Esophagus (tissue), 2 donors: ENCODE measurements at regions not wholly inside any gene's neighbourhood (a gene's known extent, or its start where the extent isn't known, plus 50 kb on each side); places are given as distances from the start of the nearest gene placed in this dataset.
"Not testable (repeated sequence)": the region's sequence is repeated elsewhere in the genome, so short reads cannot be mapped to it uniquely, and the experiment has no call there.

Source experiments
- H3K27ac ChIP-seq, 2 donors: one replicate each; pipeline ENCODE4 v1.5.1; 2013; ENCODE audit warnings: low read depth in 2 of 2, mild to moderate bottlenecking in 2 of 2, inconsistent platforms in 1 of 2, low read length in 1 of 2, moderate library complexity in 1 of 2
- H3K27me3 ChIP-seq, 2 donors: one replicate each; pipeline ENCODE4 v1.6.1; 2013; ENCODE audit warnings: low read length in 2 of 2, control low read depth in 1 of 2, mild to moderate bottlenecking in 1 of 2; ENCODE audit not compliant: insufficient read depth in 2 of 2, control insufficient read depth in 1 of 2
- H3K36me3 ChIP-seq, 2 donors: one replicate each; pipeline ENCODE4 v1.6.1; 2013; ENCODE audit warnings: low read length in 1 of 2; ENCODE audit not compliant: control insufficient read depth in 2 of 2, insufficient read depth in 2 of 2
- H3K4me1 ChIP-seq, 2 donors: one replicate each; pipeline ENCODE4 v1.6.1; 2013; ENCODE audit warnings: low read length in 1 of 2; ENCODE audit not compliant: control insufficient read depth in 2 of 2, insufficient read depth in 2 of 2
- H3K4me3 ChIP-seq, 2 donors: one replicate each; pipeline ENCODE4 v1.5.1; 2013; ENCODE audit warnings: low read length in 2 of 2, mild to moderate bottlenecking in 2 of 2, low read depth in 1 of 2, moderate library complexity in 1 of 2
- H3K9me3 ChIP-seq, 2 donors: one replicate each; pipeline ENCODE4 v1.6.1; 2013; ENCODE audit warnings: mild to moderate bottlenecking in 2 of 2, low read depth in 1 of 2, low read length in 1 of 2, moderate library complexity in 1 of 2; ENCODE audit not compliant: control insufficient read depth in 2 of 2, insufficient read depth in 1 of 2
- WGBS, 2 donors: extraction: QIAGEN DNeasy Blood & Tissue Kit; methylation state at CpG; one replicate each; pipeline ENCODE4 v1.1.7; 2013; 5-methylcytosine and 5-hydroxymethylcytosine counted together
- donor health status: healthy with polysubstance abuse.
- donor health status: Bipolar disorder and iron deficiency.

- WGBS, 2 donors: 55 to 57% methylated on average over 2 of the region's 2 CpGs
- no peaks in the 10 kb centered on the region for H3K27me3 ChIP-seq
- H3K4me3 ChIP-seq: no peak overlapping the region
- no peaks in the 10 kb centered on the region for H3K36me3 ChIP-seq
- H3K4me1 ChIP-seq: no peaks in the 10 kb centered on the region
- no peaks in the 10 kb centered on the region for H3K9me3 ChIP-seq
- no peak overlapping the region for H3K27ac ChIP-seq
Observed at GRCh38 chr4:132691668-132692067, 457.4 kb upstream of the PCDH10 start.

- Histone ChIP-seq H3K9me3 (no peaks in the 10 kb centered on the region), H3K27me3 (no peaks in the 10 kb centered on the region), H3K36me3 (no peaks in the 10 kb centered on the region), H3K4me1 (no peaks in the 10 kb centered on the region), H3K4me3 (no peak overlapping the region), H3K27ac (no peak overlapping the region)
Observed at GRCh38 chr4:132694775-132695174, 454.3 kb upstream of the PCDH10 start.

GRCh38 chr4:132697505-132697904 is 451.6 kb upstream of the PCDH10 start:
- not testable (repeated sequence) for H3K4me3 ChIP-seq, H3K27me3 ChIP-seq, H3K9me3 ChIP-seq, H3K36me3 ChIP-seq, H3K27ac ChIP-seq, H3K4me1 ChIP-seq
- 72 to 79% methylated on average over 4 of the region's 4 CpGs for WGBS, 2 donors

- Histone ChIP-seq H3K36me3 (no peaks in the 10 kb centered on the region), H3K4me1 (no peaks in the 10 kb centered on the region), H3K27me3 (no peaks in the 10 kb centered on the region), H3K9me3 (no peaks in the 10 kb centered on the region), H3K27ac (no peak overlapping the region), H3K4me3 (no peak overlapping the region)
- 41 to 51% methylated on average over 2 of the region's 2 CpGs for WGBS, 2 donors
Observed at GRCh38 chr4:132707955-132708354, 441.1 kb upstream of the PCDH10 start.

GRCh38 chr4:132709056-132709455 is 440.0 kb upstream of the PCDH10 start:
- no peak overlapping the region for H3K4me3 ChIP-seq
- H3K36me3 ChIP-seq: no peaks in the 10 kb centered on the region
- no peaks in the 10 kb centered on the region for H3K9me3 ChIP-seq
- H3K4me1 ChIP-seq: no peaks in the 10 kb centered on the region
- WGBS, 2 donors: 25 to 30% methylated on average over 1 of the region's 1 CpG
- H3K27ac ChIP-seq: no peak overlapping the region
- no peaks in the 10 kb centered on the region for H3K27me3 ChIP-seq

- Histone ChIP-seq H3K36me3 (no peaks in the 10 kb centered on the region), H3K27ac (no peak overlapping the region), H3K27me3 (no peaks in the 10 kb centered on the region), H3K9me3 (no peaks in the 10 kb centered on the region), H3K4me1 (no peaks in the 10 kb centered on the region), H3K4me3 (no peak overlapping the region)
- 77 to 79% methylated on average over 2 of the region's 2 CpGs for WGBS, 2 donors
Observed at GRCh38 chr4:132710971-132711370, 438.1 kb upstream of the PCDH10 start.

- 83 to 84% methylated on average over 3 of the region's 3 CpGs for WGBS, 2 donors
- Histone ChIP-seq H3K4me1 (no peaks in the 10 kb centered on the region), H3K4me3 (no peak overlapping the region), H3K36me3 (no peaks in the 10 kb centered on the region), H3K27ac (no peak overlapping the region), H3K27me3 (no peaks in the 10 kb centered on the region), H3K9me3 (peaks cover 0 to 2% of the 10 kb centered on the region in 2 donors)
Observed at GRCh38 chr4:132737344-132737743, 411.8 kb upstream of the PCDH10 start.

- Histone ChIP-seq H3K4me3 (no peak overlapping the region), H3K27ac (no peak overlapping the region), H3K4me1 (no peaks in the 10 kb centered on the region), H3K36me3 (no peaks in the 10 kb centered on the region), H3K9me3 (peaks cover 0 to 3% of the 10 kb centered on the region in 2 donors), H3K27me3 (no peaks in the 10 kb centered on the region)
Observed at GRCh38 chr4:132759199-132759780, 389.8 kb upstream of the PCDH10 start.

GRCh38 chr4:132763465-132763864 is 385.6 kb upstream of the PCDH10 start:
- no peaks in the 10 kb centered on the region for H3K36me3 ChIP-seq
- H3K27me3 ChIP-seq: no peaks in the 10 kb centered on the region
- 71 to 72% methylated on average over 2 of the region's 2 CpGs for WGBS, 2 donors
- H3K27ac ChIP-seq: no peak overlapping the region
- no peaks in the 10 kb centered on the region for H3K4me1 ChIP-seq
- peaks cover 0 to 3% of the 10 kb centered on the region in 2 donors for H3K9me3 ChIP-seq
- H3K4me3 ChIP-seq: no peak overlapping the region

GRCh38 chr4:132767901-132768300 is 381.2 kb upstream of the PCDH10 start:
- no peaks in the 10 kb centered on the region for H3K36me3 ChIP-seq
- no peak overlapping the region for H3K4me3 ChIP-seq
- no peak overlapping the region for H3K27ac ChIP-seq
- no peaks in the 10 kb centered on the region for H3K27me3 ChIP-seq
- peaks cover 0 to 3% of the 10 kb centered on the region in 2 donors for H3K9me3 ChIP-seq
- 66 to 74% methylated on average over 1 of the region's 1 CpG for WGBS, 2 donors
- no peaks in the 10 kb centered on the region for H3K4me1 ChIP-seq
